ENCODE measurements at regions not wholly inside any gene's neighbourhood (a gene's known extent, or its start where the extent isn't known, plus 50 kb on each side); places are given as distances from the start of the nearest gene placed in this dataset.

DNA sequence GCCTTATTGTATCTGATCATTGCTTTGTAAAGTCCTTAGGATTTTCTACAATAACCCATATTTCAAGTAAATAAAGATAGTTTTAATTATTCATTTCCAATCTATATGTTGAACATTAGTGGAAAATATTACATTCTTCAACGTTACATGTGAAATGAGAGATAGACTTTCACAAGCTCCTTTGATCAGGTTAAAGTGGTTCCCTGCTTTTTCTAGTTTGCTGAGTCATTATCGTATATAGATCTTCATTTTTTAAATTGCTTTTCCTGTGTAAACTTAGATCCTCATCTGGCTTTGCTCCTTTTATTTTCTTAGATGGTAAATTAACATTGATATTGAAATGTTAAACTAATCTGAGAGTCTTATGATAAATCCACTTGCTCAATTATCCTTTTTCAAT, 599.0 kb downstream of the TRAM1L1 start:
- Mint-ChIP-seq H3K4me1 (no peaks in the 10 kb centered on the region), H3K9me3 (peaks cover 4% of the 10 kb centered on the region), H3K27me3 (ENCODE audit: low read depth) (no peaks in the 10 kb centered on the region), H3K36me3 (ENCODE audit: low read depth) (no peaks in the 10 kb centered on the region), H3K27ac (ENCODE audit: unreplicated experiment) (no peak overlapping the region), H3K4me3 (no peak overlapping the region)
- no peak for DNase-seq (ENCODE audit: low read depth, low spot score)
- TF ChIP-seq, protein P1, sequence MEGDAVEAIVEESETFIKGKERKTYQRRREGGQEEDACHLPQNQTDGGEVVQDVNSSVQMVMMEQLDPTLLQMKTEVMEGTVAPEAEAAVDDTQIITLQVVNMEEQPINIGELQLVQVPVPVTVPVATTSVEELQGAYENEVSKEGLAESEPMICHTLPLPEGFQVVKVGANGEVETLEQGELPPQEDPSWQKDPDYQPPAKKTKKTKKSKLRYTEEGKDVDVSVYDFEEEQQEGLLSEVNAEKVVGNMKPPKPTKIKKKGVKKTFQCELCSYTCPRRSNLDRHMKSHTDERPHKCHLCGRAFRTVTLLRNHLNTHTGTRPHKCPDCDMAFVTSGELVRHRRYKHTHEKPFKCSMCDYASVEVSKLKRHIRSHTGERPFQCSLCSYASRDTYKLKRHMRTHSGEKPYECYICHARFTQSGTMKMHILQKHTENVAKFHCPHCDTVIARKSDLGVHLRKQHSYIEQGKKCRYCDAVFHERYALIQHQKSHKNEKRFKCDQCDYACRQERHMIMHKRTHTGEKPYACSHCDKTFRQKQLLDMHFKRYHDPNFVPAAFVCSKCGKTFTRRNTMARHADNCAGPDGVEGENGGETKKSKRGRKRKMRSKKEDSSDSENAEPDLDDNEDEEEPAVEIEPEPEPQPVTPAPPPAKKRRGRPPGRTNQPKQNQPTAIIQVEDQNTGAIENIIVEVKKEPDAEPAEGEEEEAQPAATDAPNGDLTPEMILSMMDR (conservative IDR thresholded peaks at IDR 0.05), result no peak

DNA sequence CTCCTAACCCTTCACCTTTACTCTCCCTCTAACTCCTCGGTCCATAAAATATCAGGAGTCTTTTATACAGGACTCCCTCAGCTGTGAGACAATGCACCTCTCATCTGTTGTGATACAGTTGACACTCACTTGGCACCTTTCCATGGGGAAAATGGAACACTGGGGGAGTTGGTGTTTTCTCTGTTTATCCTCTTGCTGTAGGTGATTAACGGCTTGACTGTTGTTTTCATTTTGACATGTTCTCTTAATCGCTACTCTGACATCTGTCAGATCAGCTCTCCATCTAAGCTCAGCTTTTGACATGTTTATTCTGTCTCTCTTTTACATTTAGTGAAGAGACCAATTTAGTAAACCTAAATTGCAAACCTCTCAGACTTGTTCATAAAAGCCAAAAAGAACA, 604.8 kb downstream of the TRAM1L1 start:
- H3K27ac Mint-ChIP-seq (ENCODE audit: unreplicated experiment), result no peak overlapping the region
- H3K27me3 Mint-ChIP-seq (ENCODE audit: low read depth), result no peaks in the 10 kb centered on the region
- H3K4me3 Mint-ChIP-seq, result no peak overlapping the region
- DNase-seq (ENCODE audit: low read depth, low spot score), result no peak
- TF ChIP-seq, protein P1 (conservative IDR thresholded peaks at IDR 0.05), result no peak
- peaks cover 2% of the 10 kb centered on the region for H3K36me3 Mint-ChIP-seq (ENCODE audit: low read depth)
- peaks cover 7% of the 10 kb centered on the region for H3K9me3 Mint-ChIP-seq
- no peaks in the 10 kb centered on the region for H3K4me1 Mint-ChIP-seq

DNA sequence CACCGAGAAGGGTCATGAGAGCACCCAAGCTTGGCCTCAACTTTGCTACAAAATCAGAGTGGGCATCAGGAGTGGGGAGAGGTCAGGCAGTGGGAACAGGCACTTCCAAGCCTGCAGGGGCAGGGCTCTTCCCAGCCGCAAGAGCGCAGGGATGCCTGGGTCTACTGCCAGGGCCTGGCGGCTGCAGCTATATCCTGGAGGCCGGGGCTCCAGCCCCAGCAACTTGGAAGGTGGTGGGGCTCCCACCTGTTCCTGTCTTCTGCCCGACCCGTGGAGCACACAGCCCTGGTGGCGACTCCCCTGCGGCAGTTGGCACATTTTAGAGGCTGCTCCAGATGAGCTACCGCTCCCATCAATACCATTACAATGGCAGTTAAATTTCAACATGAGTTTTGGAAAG, 607.0 kb downstream of the TRAM1L1 start:
- Mint-ChIP-seq H3K4me1 (no peaks in the 10 kb centered on the region), H3K36me3 (ENCODE audit: low read depth) (peaks cover 2% of the 10 kb centered on the region), H3K27me3 (ENCODE audit: low read depth) (no peaks in the 10 kb centered on the region), H3K4me3 (no peak overlapping the region), H3K27ac (ENCODE audit: unreplicated experiment) (no peak overlapping the region), H3K9me3 (peaks cover 7% of the 10 kb centered on the region)
- TF ChIP-seq, protein P1 (conservative IDR thresholded peaks at IDR 0.05), result no peak
- DNase-seq (ENCODE audit: low read depth, low spot score), result no peak

DNA sequence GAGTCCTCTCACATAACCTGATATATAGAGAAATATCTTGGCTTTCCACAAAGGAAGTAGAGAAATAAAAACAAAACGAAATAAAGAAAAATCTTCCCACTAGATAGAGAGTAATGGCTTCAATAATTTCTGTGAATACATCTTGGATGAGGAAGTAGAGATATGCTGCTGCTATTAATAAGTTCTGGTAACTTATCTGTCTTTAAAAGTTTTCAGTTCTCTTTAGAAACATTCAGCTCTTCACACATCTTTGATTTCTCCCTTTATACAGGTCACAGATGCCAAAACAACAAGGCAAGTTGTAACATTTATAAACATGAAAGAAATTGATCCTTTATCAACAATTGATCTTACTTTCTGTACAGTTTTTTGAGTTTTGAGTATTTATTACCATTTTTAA, 615.8 kb downstream of the TRAM1L1 start:
- H3K27ac Mint-ChIP-seq (ENCODE audit: unreplicated experiment), result no peak overlapping the region
- no peak overlapping the region for H3K4me3 Mint-ChIP-seq
- no peaks in the 10 kb centered on the region for H3K27me3 Mint-ChIP-seq (ENCODE audit: low read depth)
- no peaks in the 10 kb centered on the region for H3K4me1 Mint-ChIP-seq
- DNase-seq (ENCODE audit: low read depth, low spot score), result no peak
- no peaks in the 10 kb centered on the region for H3K36me3 Mint-ChIP-seq (ENCODE audit: low read depth)
- TF ChIP-seq, protein P1 (conservative IDR thresholded peaks at IDR 0.05), result no peak
- no peaks in the 10 kb centered on the region for H3K9me3 Mint-ChIP-seq

DNA sequence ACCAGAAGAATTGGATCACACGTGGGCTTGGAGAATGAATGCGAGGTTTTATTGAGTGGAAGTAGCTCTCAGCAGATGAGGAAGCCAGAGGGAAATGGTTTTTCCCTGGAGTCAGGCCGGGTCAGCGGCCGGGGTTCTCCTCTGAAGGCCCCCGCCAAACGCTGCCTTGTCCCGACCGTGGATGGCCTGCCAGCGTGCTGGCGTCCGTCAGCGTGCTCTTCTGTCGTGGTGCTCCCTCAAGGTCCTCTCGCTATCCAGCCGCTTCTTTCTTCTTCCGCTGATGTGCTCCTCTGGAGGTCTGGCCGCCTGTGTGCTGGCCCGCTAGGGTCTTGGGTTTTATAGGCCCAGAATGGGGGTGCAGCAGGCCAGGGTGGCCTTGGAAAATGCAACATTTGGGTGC, 632.2 kb downstream of the TRAM1L1 start:
- H3K4me1 Mint-ChIP-seq, result no peaks in the 10 kb centered on the region
- H3K9me3 Mint-ChIP-seq, result no peaks in the 10 kb centered on the region
- no peaks in the 10 kb centered on the region for H3K27me3 Mint-ChIP-seq (ENCODE audit: low read depth)
- TF ChIP-seq, protein P1 (conservative IDR thresholded peaks at IDR 0.05), result no peak
- H3K36me3 Mint-ChIP-seq (ENCODE audit: low read depth), result no peaks in the 10 kb centered on the region
- no peak for DNase-seq (ENCODE audit: low read depth, low spot score)
- no peak overlapping the region for H3K4me3 Mint-ChIP-seq
- H3K27ac Mint-ChIP-seq (ENCODE audit: unreplicated experiment), result no peak overlapping the region

DNA sequence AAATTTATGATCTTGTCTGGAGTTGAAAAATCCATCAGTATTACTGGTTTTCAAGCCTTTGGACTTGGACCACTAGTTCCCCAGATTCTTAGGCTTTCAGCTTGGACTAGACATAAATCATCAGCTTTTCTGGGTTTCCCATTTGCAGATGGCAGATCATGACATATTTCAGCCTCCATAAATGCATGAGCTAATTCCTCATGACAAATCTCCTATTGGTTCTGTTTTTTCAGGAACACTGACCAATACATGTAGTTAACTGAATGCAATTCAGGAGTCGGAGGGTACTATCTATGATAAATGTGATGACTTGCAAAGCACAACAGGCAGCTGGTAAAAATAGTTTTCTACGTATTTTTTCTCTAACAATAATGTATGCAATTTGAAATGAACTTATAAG, 635.6 kb downstream of the TRAM1L1 start:
- TF ChIP-seq, protein P1 (conservative IDR thresholded peaks at IDR 0.05), result no peak
- no peaks in the 10 kb centered on the region for H3K36me3 Mint-ChIP-seq (ENCODE audit: low read depth)
- no peaks in the 10 kb centered on the region for H3K27me3 Mint-ChIP-seq (ENCODE audit: low read depth)
- H3K4me1 Mint-ChIP-seq, result no peaks in the 10 kb centered on the region
- no peak for DNase-seq (ENCODE audit: low read depth, low spot score)
- no peaks in the 10 kb centered on the region for H3K9me3 Mint-ChIP-seq
- no peak overlapping the region for H3K4me3 Mint-ChIP-seq
- H3K27ac Mint-ChIP-seq (ENCODE audit: unreplicated experiment), result no peak overlapping the region
